K562 (cell line): ENCODE measurements at regions not wholly inside any gene's neighbourhood (a gene's known extent, or its start where the extent isn't known, plus 50 kb on each side); places are given as distances from the start of the nearest gene placed in this dataset.

ENCODE experiments used
- CBX1 ChIP-seq: sonication (generic); IDR thresholded peaks from 2 replicates; pipeline ENCODE4 v1.6.1; 2016; ENCODE audit warnings: antibody characterized with exemption, low read depth, mild to moderate bottlenecking
- CC2D1A ChIP-seq: fragments of 450-650 bp; IDR thresholded peaks from 2 replicates; pipeline ENCODE4 v1.6.1; 2017; ENCODE audit warnings: mild to moderate bottlenecking
- CCAR2 ChIP-seq: fragments of 200-400 bp; formaldehyde crosslinking; IDR thresholded peaks from 2 replicates; pipeline ENCODE4 v1.6.1; 2017; ENCODE audit warnings: mild to moderate bottlenecking, low read depth, low read length
- CHAMP1 ChIP-seq: fragments of 450-650 bp; IDR thresholded peaks from 2 replicates; pipeline ENCODE4 v1.6.1; 2016; ENCODE audit warnings: mild to moderate bottlenecking
- CSDE1 ChIP-seq, 2 experiments: fragments of 450-650 bp; IDR thresholded peaks; 2 replicates each; pipeline ENCODE4 v1.6.1; 2016; ENCODE audit warnings: mild to moderate bottlenecking in 1 of 2
- CTCF ChIP-seq, 3 experiments: IDR thresholded peaks in 2 of 3; conservative IDR thresholded peaks in 1 of 3; 2 replicates each; pipeline ENCODE4 v1.5.1; 2011 to 2012; ENCODE audit warnings: low read length in 3 of 3, mild to moderate bottlenecking in 3 of 3, control low read depth in 2 of 3, improper control_type of control experiment in 1 of 3, inconsistent platforms in 1 of 3, low read depth in 1 of 3, mixed read lengths in 1 of 3, moderate library complexity in 1 of 3; ENCODE audit not compliant: insufficient read depth in 2 of 3
- POLR2A ChIP-seq: fragments of 450-650 bp; conservative IDR thresholded peaks from 2 replicates; pipeline ENCODE4 v1.6.1; 2016
- REST ChIP-seq, 2 experiments: fragments of 450-650 bp; formaldehyde crosslinking in 1 of 2; IDR thresholded peaks; 2 replicates each; pipeline versions ENCODE4 v1.4.0 to v1.6.1; 2014 to 2020; ENCODE audit warnings: mild to moderate bottlenecking in 2 of 2, borderline replicate concordance in 1 of 2, low read depth in 1 of 2
- SIRT6 ChIP-seq: IDR thresholded peaks from one replicate; pipeline ENCODE4 v1.6.1; 2012; ENCODE audit warnings: low read depth, mild to moderate bottlenecking, control low read depth, inconsistent platforms, low read length, moderate library complexity
- SOX6 ChIP-seq: fragments of 450-650 bp; IDR thresholded peaks from 2 replicates; pipeline ENCODE4 v1.6.1; 2014; ENCODE audit warnings: mild to moderate bottlenecking
- ZBTB9 ChIP-seq: fragments of 450-650 bp; formaldehyde crosslinking; IDR thresholded peaks from 2 replicates; pipeline ENCODE4 v1.4.0; 2020; ENCODE audit warnings: mild to moderate bottlenecking, moderate library complexity
- ZC3H11A ChIP-seq: IDR thresholded peaks from 2 replicates; pipeline ENCODE4 v1.6.1; 2012; ENCODE audit warnings: low read depth, low read length, improper control_type of control experiment
- ZC3H8 ChIP-seq: fragments of 450-650 bp; IDR thresholded peaks from 2 replicates; pipeline ENCODE4 v1.6.1; 2017

GRCh38 chr3:171943262-171944117 lies 95.9 kb upstream of the FNDC3B start (continued):
- TF ChIP-seq ZC3H8 (no peak), CSDE1 (IDR thresholded peaks at IDR 0.05) (no peak), CBX1 (peak; percentile 49; the same call in 1 of the 2 replicates), ZBTB9 (CRISPR knock-in tag) (no peak), CC2D1A (peak; percentile 75), POLR2A (no peak), REST (IDR thresholded peaks at IDR 0.05; ENCODE audit: borderline replicate concordance) (peak; percentile 31; the same call in 1 of the 2 replicates), REST (CRISPR knock-in tag; IDR thresholded peaks at IDR 0.05; ENCODE audit: low read depth) (no peak), CCAR2 (no peak), CTCF (IDR thresholded peaks at IDR 0.05 in 2 of 3, conservative IDR thresholded peaks at IDR 0.05 in 1 of 3; ENCODE audit: insufficient read depth in 2 of 3, low read depth in 1 of 3, low read length in 3 of 3) (peak in 1 of 3 experiments; percentile 23; a peak in 1 of 6 replicates), ZC3H11A (no peak), SIRT6 (no peak), CHAMP1 (0 out of 2 replicates have a peak, but pooled peaks have one; percentile 19), SOX6 (no peak)
